Endothelial cell of umbilical vein (primary cell): ENCODE measurements at regions not wholly inside any gene's neighbourhood (a gene's known extent, or its start where the extent isn't known, plus 50 kb on each side); places are given as distances from the start of the nearest gene placed in this dataset.

Experiments used
- BruUV-seq: library from RNA; stranded (reverse); fragments of 400-500 nt; replicated peaks from 2 replicates; lab custom pipeline; 2021; lab: Mats Ljungman, UMichigan
- CTCF ChIA-PET: fragments of 300-600, 350-600 bp; sonication (Branson Sonifier 250); formaldehyde crosslinking; loops from one replicate; lab custom pipeline; 2021; ENCODE audit warnings: antibody characterized with exemption, inconsistent platforms; lab: Charles Lee
- POLR2A ChIA-PET: fragments of 300-600, 350-600 bp; sonication (Branson Sonifier 250); formaldehyde crosslinking; loops from one replicate; lab custom pipeline; 2021; ENCODE audit warnings: antibody characterized with exemption, inconsistent platforms; lab: Charles Lee
- DNase-seq: peaks from one replicate; pipeline ENCODE4 v3.0.0-alpha.2; 2011; ENCODE audit warnings: low read depth, low spot score
- FAIRE-seq: peaks from 2 replicates; lab custom pipeline; 2011; peaks lifted over from hg19 to GRCh38; lab: Jason Lieb, UNC
- H2AFZ ChIP-seq: 2 replicates; pipeline ENCODE4 v1.6.0; 2012; ENCODE audit warnings: low read depth, low read length, control low read depth, inconsistent platforms
- H3K27ac ChIP-seq: 2 replicates; pipeline ENCODE4 v1.5.1; 2011; ENCODE audit warnings: low read depth, mild to moderate bottlenecking, control low read depth, low read length, moderate library complexity; ENCODE audit not compliant: insufficient read depth
- H3K27me3 ChIP-seq, 2 experiments: 2 replicates each; pipeline versions ENCODE4 v1.6.0 to v1.6.1; 2011; ENCODE audit warnings: low read length in 2 of 2, mixed read lengths in 1 of 2; ENCODE audit not compliant: control insufficient read depth in 2 of 2, insufficient read depth in 2 of 2
- H3K36me3 ChIP-seq, 2 experiments: 2 replicates in 1 of 2; 3 replicates in 1 of 2; pipeline ENCODE4 v1.5.1; 2011; ENCODE audit warnings: low read length in 2 of 2, mild to moderate bottlenecking in 1 of 2, moderate library complexity in 1 of 2; ENCODE audit not compliant: control insufficient read depth in 2 of 2, insufficient read depth in 2 of 2; ENCODE audit errors: extremely low read depth in 1 of 2
- H3K4me1 ChIP-seq: 3 replicates; pipeline ENCODE4 v1.5.1; 2011; ENCODE audit warnings: mild to moderate bottlenecking, low read length; ENCODE audit not compliant: control insufficient read depth, insufficient read depth; ENCODE audit errors: extremely low read depth
- H3K4me2 ChIP-seq: 2 replicates; pipeline ENCODE4 v1.6.1; 2011; ENCODE audit warnings: low read length, control low read depth, mixed read lengths; ENCODE audit not compliant: insufficient read depth
- H3K4me3 ChIP-seq, 3 experiments: fragments of 200-600 bp in 1 of 3; sonication (generic), shearing (Covaris generic) in 1 of 3; replicated peaks in 1 of 3; 2 replicates each; pipeline ENCODE4 v1.5.1; 2011 to 2016; ENCODE audit warnings: control low read depth in 3 of 3, low read length in 3 of 3, mild to moderate bottlenecking in 2 of 3, inconsistent platforms in 1 of 3, low read depth in 1 of 3, moderate library complexity in 1 of 3; ENCODE audit not compliant: insufficient read depth in 1 of 3
- H3K79me2 ChIP-seq: 2 replicates; pipeline ENCODE4 v1.6.0; 2012; ENCODE audit warnings: low read length, inconsistent platforms; ENCODE audit not compliant: control insufficient read depth, insufficient read depth
- H3K9ac ChIP-seq: replicated peaks from 2 replicates; pipeline ENCODE3; 2011; ENCODE audit warnings: low read length, control low read depth; ENCODE audit not compliant: insufficient read depth; ENCODE audit errors: extremely low read depth
- H3K9me1 ChIP-seq: replicated peaks from 3 replicates; pipeline ENCODE4 v1.6.0; 2011; ENCODE audit warnings: mild to moderate bottlenecking, low read length; ENCODE audit not compliant: control insufficient read depth, insufficient read depth; ENCODE audit errors: extremely low read depth
- H3K9me3 ChIP-seq: replicated peaks from 2 replicates; pipeline ENCODE4 v1.5.1; 2012; ENCODE audit warnings: low read length, inconsistent platforms; ENCODE audit not compliant: control insufficient read depth, insufficient read depth
- H4K20me1 ChIP-seq: replicated peaks from 2 replicates; pipeline ENCODE3; 2011; ENCODE audit warnings: mild to moderate bottlenecking, low read length; ENCODE audit not compliant: control insufficient read depth, insufficient read depth; ENCODE audit errors: extremely low read depth
- CTCF ChIP-seq, 2 donors: IDR thresholded peaks; 1 replicate in 1 of 2; 2 replicates in 1 of 2; pipeline ENCODE4 v1.5.1; 2011; ENCODE audit warnings: low read length in 2 of 2, mild to moderate bottlenecking in 2 of 2, moderate library complexity in 2 of 2, control low read depth in 1 of 2, inconsistent platforms in 1 of 2, low read depth in 1 of 2; ENCODE audit not compliant: insufficient read depth in 1 of 2; ENCODE audit errors: extremely low read depth in 1 of 2
- EZH2 ChIP-seq: IDR thresholded peaks from 2 replicates; pipeline ENCODE4 v1.6.1; 2012; ENCODE audit warnings: borderline replicate concordance, low read depth, mild to moderate bottlenecking, moderate library complexity, low read length, inconsistent platforms; ENCODE audit not compliant: severe bottlenecking
- FOS ChIP-seq: IDR thresholded peaks from 2 replicates; pipeline ENCODE4 v1.6.1; 2011; ENCODE audit warnings: mild to moderate bottlenecking, low read length, moderate library complexity, borderline replicate concordance; ENCODE audit not compliant: insufficient read depth
- GATA2 ChIP-seq: IDR thresholded peaks from 2 replicates; pipeline ENCODE4 v1.7.0; 2011; ENCODE audit warnings: low read depth, mild to moderate bottlenecking, moderate library complexity, mixed read lengths, low read length; ENCODE audit not compliant: insufficient read length, insufficient read depth
- dilution Hi-C: fragments of 300-500 bp; cut with MboI; formaldehyde crosslinking; loops from one replicate; pipeline ENCODE4 v1.15.0; 2019; ENCODE audit warnings: low sequenced_read_pairs; ENCODE audit not compliant: extremely low pct_ligation_motif_present
- intact Hi-C: fragments of 100-400 bp; cut with micrococcal nuclease; formaldehyde crosslinking; loops from one replicate; pipeline ENCODE4 v1.10.0; 2022
- TF ChIP-seq, protein P1 (sequence below): IDR thresholded peaks from 2 replicates; pipeline ENCODE4 v1.6.1; 2011; ENCODE audit not compliant: insufficient read depth, insufficient read length

- BruUV-seq, result no TSS peak
- no peaks in the 10 kb centered on the region for H3K79me2 ChIP-seq
- no peaks in the 10 kb centered on the region for H3K9me3 ChIP-seq
- intact Hi-C loops, result no loop called here
- no peak overlapping the region for H3K4me2 ChIP-seq
- H3K4me3 ChIP-seq, result no peak overlapping the region
- dilution Hi-C loops, result no loop called here
- H2AFZ ChIP-seq, result no peak overlapping the region
- ChIA-PET POLR2A (no interaction called here), CTCF (no interaction called here)
- no peaks in the 10 kb centered on the region for H3K9me1 ChIP-seq
- no peaks in the 10 kb centered on the region for H3K36me3 ChIP-seq
- H3K27ac ChIP-seq, result no peak overlapping the region
- FAIRE-seq, result no peak
- H3K4me1 ChIP-seq, result no peaks in the 10 kb centered on the region
- no peaks in the 10 kb centered on the region for H3K27me3 ChIP-seq
- DNase-seq, result no peak
- no peaks in the 10 kb centered on the region for H4K20me1 ChIP-seq
- TF ChIP-seq CTCF (IDR thresholded peaks at IDR 0.05; ENCODE audit: extremely low read depth in 1 of 2, insufficient read depth in 1 of 2, low read depth in 1 of 2, low read length in 2 of 2), result no peak
- no peak overlapping the region for H3K9ac ChIP-seq
These were observed 226.3 kb upstream of the VCX3A start for GRCh38 chrX:6761251-6761650.

DNA sequence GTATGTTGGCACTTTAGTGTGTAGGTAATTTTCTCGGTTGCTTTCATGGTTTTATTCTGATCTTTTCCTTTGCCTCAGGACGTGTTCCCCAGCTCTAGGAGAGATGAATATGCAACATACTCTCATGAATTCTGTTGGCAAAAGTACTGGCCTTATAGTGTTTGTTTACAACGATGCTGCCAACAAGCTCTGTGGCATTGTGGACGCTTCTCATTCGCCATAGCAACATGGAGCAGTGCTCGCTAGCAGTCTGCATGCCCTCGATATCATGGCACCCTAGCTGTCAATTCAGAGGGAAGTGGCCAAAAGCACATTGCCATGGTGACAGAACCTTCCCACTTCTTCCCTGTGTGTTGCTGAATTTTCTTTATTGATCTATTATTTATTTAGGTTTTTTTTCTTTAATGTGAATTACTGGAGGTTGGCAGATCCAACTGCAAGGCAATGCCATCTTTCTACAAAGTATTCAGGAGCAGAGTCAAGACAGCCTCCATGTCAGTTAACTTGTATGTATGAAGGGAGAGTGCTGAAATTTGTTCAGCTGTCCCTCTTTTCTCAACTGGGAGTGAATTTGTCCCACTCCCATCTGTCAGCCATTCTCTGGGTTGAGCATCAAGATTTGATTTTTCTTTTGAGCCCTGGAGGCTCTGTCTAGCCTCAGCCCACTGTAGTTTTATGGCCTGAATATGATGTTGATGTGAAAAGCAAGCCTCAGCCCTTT is 224.9 kb upstream of the VCX3A start:
- no peak for TF ChIP-seq EZH2
- no peak for TF ChIP-seq FOS
- TF ChIP-seq, protein P1, sequence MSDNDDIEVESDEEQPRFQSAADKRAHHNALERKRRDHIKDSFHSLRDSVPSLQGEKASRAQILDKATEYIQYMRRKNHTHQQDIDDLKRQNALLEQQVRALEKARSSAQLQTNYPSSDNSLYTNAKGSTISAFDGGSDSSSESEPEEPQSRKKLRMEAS, result no peak
- TF ChIP-seq GATA2, result no peak
- dilution Hi-C loops, result no loop called here
- no TSS peak for BruUV-seq

More for the DNA sequence above, 224.9 kb upstream of the VCX3A start:
- H3K9me3 ChIP-seq, result no peaks in the 10 kb centered on the region
- intact Hi-C loops, result no loop called here
- POLR2A ChIA-PET, result no interaction called here
- H3K9me1 ChIP-seq, result no peaks in the 10 kb centered on the region
- H3K9ac ChIP-seq, result no peak overlapping the region
- no peak for DNase-seq
- no peaks in the 10 kb centered on the region for H3K4me1 ChIP-seq
- CTCF ChIA-PET, result no interaction called here
- H4K20me1 ChIP-seq, result no peaks in the 10 kb centered on the region
- no peaks in the 10 kb centered on the region for H3K36me3 ChIP-seq
- FAIRE-seq, result no peak
- H3K4me3 ChIP-seq, result no peak overlapping the region
- no peak overlapping the region for H3K27ac ChIP-seq
- no peak overlapping the region for H2AFZ ChIP-seq
- no peaks in the 10 kb centered on the region for H3K79me2 ChIP-seq
- H3K4me2 ChIP-seq, result no peak overlapping the region
- H3K27me3 ChIP-seq, result no peaks in the 10 kb centered on the region
